ENCODE measurements at regions not wholly inside any gene's neighbourhood (a gene's known extent, or its start where the extent isn't known, plus 50 kb on each side); places are given as distances from the start of the nearest gene placed in this dataset.

GRCh38 chr1:81380436-81380835 is 420.3 kb upstream of the ADGRL2 start:
- peaks cover 0 to 9% (median 4%) of the 10 kb centered on the region in 7 donors for H3K9me3 Mint-ChIP-seq
- intact Hi-C loops (cut with micrococcal nuclease) = no loop called here
- no CpG with 5 or more reads among the region's 1 CpG for WGBS (ENCODE audit: insufficient coverage)

DNA sequence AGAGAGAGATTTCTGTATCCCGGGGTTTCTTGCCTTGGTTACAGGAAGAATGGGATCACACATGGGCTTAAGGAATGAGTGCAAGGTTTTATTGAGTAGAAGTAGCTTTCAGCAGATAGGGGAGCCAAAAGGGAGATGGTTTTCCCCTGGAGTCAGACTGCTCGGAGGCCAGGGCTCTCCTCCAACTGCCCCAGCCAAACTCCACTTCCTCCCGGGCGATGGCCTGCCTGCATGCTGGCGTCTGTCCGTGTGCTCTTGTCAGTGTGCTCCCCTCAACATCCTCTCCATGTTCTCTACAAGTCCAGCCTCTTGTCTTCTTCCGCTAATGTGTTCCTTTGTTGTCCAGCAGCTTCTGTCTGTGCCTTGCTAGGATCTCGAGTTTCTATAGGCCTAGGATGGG is 421.3 kb upstream of the ADGRL2 start:
- no peak for DNase-seq
- Mint-ChIP-seq H3K4me1 (no peaks in the 10 kb centered on the region), H3K27me3 (ENCODE audit: low read depth in 3 of 3) (peaks cover 0 to 3% (median 0%) of the 10 kb centered on the region in 3 donors), H3K9me3 (peaks cover 0 to 9% (median 4%) of the 10 kb centered on the region in 7 donors), H3K27ac (no peak overlapping the region), H3K4me3 (no peak overlapping the region), H3K36me3 (no peaks in the 10 kb centered on the region)
- no peaks in the 10 kb centered on the region for H3K79me2 ChIP-seq (ENCODE audit: insufficient read depth, low read length)
- no peak overlapping the region for H3K9ac ChIP-seq (ENCODE audit: insufficient read depth, low read length, poor library complexity, severe bottlenecking)
- intact Hi-C loops (cut with micrococcal nuclease) = no loop called here
- no peak overlapping the region for H3K4me3 ChIP-seq (replicated peaks in 1 of 3; ENCODE audit: low read depth in 2 of 3, low read length in 3 of 3)
- TF ChIP-seq, protein P1, sequence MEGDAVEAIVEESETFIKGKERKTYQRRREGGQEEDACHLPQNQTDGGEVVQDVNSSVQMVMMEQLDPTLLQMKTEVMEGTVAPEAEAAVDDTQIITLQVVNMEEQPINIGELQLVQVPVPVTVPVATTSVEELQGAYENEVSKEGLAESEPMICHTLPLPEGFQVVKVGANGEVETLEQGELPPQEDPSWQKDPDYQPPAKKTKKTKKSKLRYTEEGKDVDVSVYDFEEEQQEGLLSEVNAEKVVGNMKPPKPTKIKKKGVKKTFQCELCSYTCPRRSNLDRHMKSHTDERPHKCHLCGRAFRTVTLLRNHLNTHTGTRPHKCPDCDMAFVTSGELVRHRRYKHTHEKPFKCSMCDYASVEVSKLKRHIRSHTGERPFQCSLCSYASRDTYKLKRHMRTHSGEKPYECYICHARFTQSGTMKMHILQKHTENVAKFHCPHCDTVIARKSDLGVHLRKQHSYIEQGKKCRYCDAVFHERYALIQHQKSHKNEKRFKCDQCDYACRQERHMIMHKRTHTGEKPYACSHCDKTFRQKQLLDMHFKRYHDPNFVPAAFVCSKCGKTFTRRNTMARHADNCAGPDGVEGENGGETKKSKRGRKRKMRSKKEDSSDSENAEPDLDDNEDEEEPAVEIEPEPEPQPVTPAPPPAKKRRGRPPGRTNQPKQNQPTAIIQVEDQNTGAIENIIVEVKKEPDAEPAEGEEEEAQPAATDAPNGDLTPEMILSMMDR (IDR thresholded peaks at IDR 0.05) = no peak
- H3K9me3 ChIP-seq (replicated peaks in 1 of 2; ENCODE audit: control insufficient read depth in 1 of 2, insufficient read depth in 1 of 2, low read length in 2 of 2) = no peaks in the 10 kb centered on the region
- H3K4me2 ChIP-seq (replicated peaks; ENCODE audit: extremely low read depth, low read length, poor library complexity, severe bottlenecking) = no peak overlapping the region
- H3K4me1 ChIP-seq (ENCODE audit: control insufficient read depth in 1 of 2, insufficient read depth in 2 of 2, low read length in 2 of 2) = no peaks in the 10 kb centered on the region
- H2AFZ ChIP-seq (ENCODE audit: insufficient read depth, low read depth, low read length, poor library complexity, severe bottlenecking) = no peak overlapping the region
- no peaks in the 10 kb centered on the region for H4K20me1 ChIP-seq (ENCODE audit: insufficient read depth, low read length)
- H3K36me3 ChIP-seq (replicated peaks in 1 of 2; ENCODE audit: control insufficient read depth in 1 of 2, insufficient read depth in 2 of 2, low read length in 2 of 2) = no peaks in the 10 kb centered on the region
- H3K27me3 ChIP-seq (ENCODE audit: control insufficient read depth in 2 of 2, insufficient read depth in 2 of 2, low read length in 2 of 2) = no peaks in the 10 kb centered on the region
- no peak overlapping the region for H3K27ac ChIP-seq (ENCODE audit: low read depth in 1 of 2, low read length in 2 of 2)
- no CpG with 5 or more reads among the region's 8 CpGs for WGBS (ENCODE audit: insufficient coverage)

More at GRCh38 chr1:81380436-81380835, 420.3 kb upstream of the ADGRL2 start:
- no peaks in the 10 kb centered on the region for H3K4me1 ChIP-seq (ENCODE audit: control insufficient read depth in 1 of 2, insufficient read depth in 2 of 2, low read length in 2 of 2)
- Mint-ChIP-seq H3K36me3 (no peaks in the 10 kb centered on the region), H3K27me3 (ENCODE audit: low read depth in 3 of 3) (peaks cover 0 to 2% (median 0%) of the 10 kb centered on the region in 3 donors), H3K27ac (no peak overlapping the region), H3K4me3 (no peak overlapping the region), H3K4me1 (no peaks in the 10 kb centered on the region)
- H2AFZ ChIP-seq (ENCODE audit: insufficient read depth, low read depth, low read length, poor library complexity, severe bottlenecking) = no peak overlapping the region
- no peak for DNase-seq
- TF ChIP-seq, protein P1 (IDR thresholded peaks at IDR 0.05) = no peak
- no peak overlapping the region for H3K9ac ChIP-seq (ENCODE audit: insufficient read depth, low read length, poor library complexity, severe bottlenecking)
- H3K27me3 ChIP-seq (ENCODE audit: control insufficient read depth in 2 of 2, insufficient read depth in 2 of 2, low read length in 2 of 2) = no peaks in the 10 kb centered on the region
- no peaks in the 10 kb centered on the region for H3K36me3 ChIP-seq (replicated peaks in 1 of 2; ENCODE audit: control insufficient read depth in 1 of 2, insufficient read depth in 2 of 2, low read length in 2 of 2)
- H4K20me1 ChIP-seq (ENCODE audit: insufficient read depth, low read length) = no peaks in the 10 kb centered on the region
- no peak overlapping the region for H3K27ac ChIP-seq (ENCODE audit: low read depth in 1 of 2, low read length in 2 of 2)
- no peak overlapping the region for H3K4me2 ChIP-seq (replicated peaks; ENCODE audit: extremely low read depth, low read length, poor library complexity, severe bottlenecking)
- H3K4me3 ChIP-seq (replicated peaks in 1 of 3; ENCODE audit: low read depth in 2 of 3, low read length in 3 of 3) = no peak overlapping the region
- no peaks in the 10 kb centered on the region for H3K79me2 ChIP-seq (ENCODE audit: insufficient read depth, low read length)
- no peaks in the 10 kb centered on the region for H3K9me3 ChIP-seq (replicated peaks in 1 of 2; ENCODE audit: control insufficient read depth in 1 of 2, insufficient read depth in 1 of 2, low read length in 2 of 2)
